ENCODE measurements at regions not wholly inside any gene's neighbourhood (a gene's known extent, or its start where the extent isn't known, plus 50 kb on each side); places are given as distances from the start of the nearest gene placed in this dataset.

- H3K79me2 ChIP-seq (ENCODE audit: insufficient read depth, low read length) = no peaks in the 10 kb centered on the region
- H3K9ac ChIP-seq (ENCODE audit: insufficient read depth, low read depth, low read length) = no peak overlapping the region
- no TSS peak for BruUV-seq (replicated peaks)
- no peak overlapping the region for H3K27ac ChIP-seq (ENCODE audit: extremely low read length, insufficient read depth, low read length)
- no peaks in the 10 kb centered on the region for H3K36me3 ChIP-seq (replicated peaks in 1 of 2; ENCODE audit: control insufficient read depth in 1 of 2, insufficient read depth in 2 of 2, low read length in 2 of 2)
- H4K20me1 ChIP-seq (ENCODE audit: insufficient read depth, low read length) = no peaks in the 10 kb centered on the region
- ATAC-seq (no peak), FAIRE-seq (no peak), DNase-seq (ENCODE audit: low spot score) (no peak)
- intact Hi-C loops (cut with micrococcal nuclease; ENCODE audit: unreplicated experiment) (loop anchor here (2.0 kb wide), 1 partner anchor 64 kb away; no protein-coding TSS in a partner anchor), in situ Hi-C loops (cut with HindIII; ENCODE audit: extremely low pct_ligation_motif_present, low pct_unique_long_range_greater_than_20kb) (no loop called here)
- peaks cover 7% of the 10 kb centered on the region for H3K4me1 ChIP-seq (ENCODE audit: insufficient read depth, low read length)
- H3K27me3 ChIP-seq (ENCODE audit: control insufficient read depth in 1 of 2, insufficient read depth in 2 of 2, low read length in 2 of 2) = no peaks in the 10 kb centered on the region
- POLR2A ChIA-PET = no interaction called here
- no peak overlapping the region for H2AFZ ChIP-seq (ENCODE audit: low read length)
- no peaks in the 10 kb centered on the region for H3K9me3 ChIP-seq (ENCODE audit: low read length)
- CTCF ChIA-PET (ENCODE audit: low intra/inter-chr PET ratio, low total read pairs) = no interaction called here
- H3K4me3 ChIP-seq (replicated peaks in 1 of 3; ENCODE audit: insufficient read depth in 1 of 3, low read depth in 2 of 3, low read length in 3 of 3) = no peak overlapping the region
- TF ChIP-seq JUNB (CRISPR knock-in tag; IDR thresholded peaks at IDR 0.05; ENCODE audit: borderline replicate concordance) = no peak
- no peak for TF ChIP-seq ZNF136 (CRISPR knock-in tag; IDR thresholded peaks at IDR 0.05; ENCODE audit: low read depth)
- TF ChIP-seq PCBP2 (optimal IDR thresholded peaks at IDR 0.05; ENCODE audit: low read depth, low read length, poor library complexity, severe bottlenecking) = no peak
- no peak for TF ChIP-seq ZNF768 (CRISPR knock-in tag; IDR thresholded peaks at IDR 0.05)
- TF ChIP-seq SMC3 (IDR thresholded peaks at IDR 0.05; ENCODE audit: low read length) = no peak
- TF ChIP-seq IRX3 (CRISPR knock-in tag; IDR thresholded peaks at IDR 0.05; ENCODE audit: borderline replicate concordance, low read depth) = no peak
- TF ChIP-seq RNF2 (conservative IDR thresholded peaks at IDR 0.05; ENCODE audit: low read depth) = no peak
- TF ChIP-seq E2F1 (CRISPR knock-in tag; IDR thresholded peaks at IDR 0.05) = no peak
- TF ChIP-seq ZNF180 (CRISPR knock-in tag; IDR thresholded peaks at IDR 0.05; ENCODE audit: borderline replicate concordance, low read depth) = no peak
- TF ChIP-seq ZNF12 (CRISPR knock-in tag; IDR thresholded peaks at IDR 0.05) = no peak
- no peak for TF ChIP-seq HOXD1 (CRISPR knock-in tag; IDR thresholded peaks at IDR 0.05)
- TF ChIP-seq ZNF556 (CRISPR knock-in tag; IDR thresholded peaks at IDR 0.05; ENCODE audit: borderline replicate concordance) = no peak
- TF ChIP-seq EED (CRISPR knock-in tag; IDR thresholded peaks at IDR 0.05) = no peak
- TF ChIP-seq ZNF280D (CRISPR knock-in tag; IDR thresholded peaks at IDR 0.05) = no peak
- TF ChIP-seq HIC2 (CRISPR knock-in tag; IDR thresholded peaks at IDR 0.05; ENCODE audit: low read depth) = no peak
- TF ChIP-seq IRF2 (CRISPR knock-in tag; IDR thresholded peaks at IDR 0.05) = no peak
- TF ChIP-seq POLR2G (IDR thresholded peaks at IDR 0.05; ENCODE audit: low read depth, low read length) = no peak
- TF ChIP-seq STAT6 (CRISPR knock-in tag; IDR thresholded peaks at IDR 0.05; ENCODE audit: borderline replicate concordance) = no peak
- no peak overlapping the region for H3K4me2 ChIP-seq (ENCODE audit: low read depth, low read length)
These were observed 56.8 kb upstream of the TMEM200A start for GRCh38 chr6:130309028-130309427.

Measured in HepG2 (cell line).